Thoracic aorta (tissue), 2 donors: ENCODE measurements at regions not wholly inside any gene's neighbourhood (a gene's known extent, or its start where the extent isn't known, plus 50 kb on each side); places are given as distances from the start of the nearest gene placed in this dataset.

Experiments used
- ATAC-seq: fragments of 150-250 bp; one replicate; pipeline ENCODE4 v1.8.0; 2017; ENCODE audit warnings: low read depth; ENCODE audit not compliant: insufficient number of reproducible peaks, low FRiP score
- DNase-seq: peaks from one replicate; pipeline ENCODE4 v3.0.0-alpha.2; 2020; ENCODE audit warnings: low spot score
- H3K27ac ChIP-seq, 2 donors: fragments of 200-600 bp; sonication (generic); 1 replicate in 1 of 2; 2 replicates in 1 of 2; pipeline ENCODE4 v1.5.1; 2016; ENCODE audit warnings: mild to moderate bottlenecking in 2 of 2, moderate library complexity in 2 of 2
- H3K27me3 ChIP-seq: fragments of 200-600 bp; sonication (generic); replicated peaks from 2 replicates; pipeline ENCODE4 v1.6.0; 2016; ENCODE audit warnings: mild to moderate bottlenecking; ENCODE audit not compliant: insufficient read depth
- H3K36me3 ChIP-seq: fragments of 200-600 bp; sonication (generic); one replicate; pipeline ENCODE4 v1.5.1; 2016
- H3K4me1 ChIP-seq, 2 donors: fragments of 200-600 bp; sonication (generic); 1 replicate in 1 of 2; 2 replicates in 1 of 2; pipeline versions ENCODE4 v1.5.1 to v1.6.0; 2016; ENCODE audit warnings: low read depth in 2 of 2, mild to moderate bottlenecking in 1 of 2; ENCODE audit not compliant: control insufficient read depth in 1 of 2
- H3K4me3 ChIP-seq: fragments of 200-600 bp; sonication (generic); 2 replicates; pipeline ENCODE4 v1.5.1; 2016; ENCODE audit warnings: mild to moderate bottlenecking
- H3K9me3 ChIP-seq: fragments of 200-600 bp; sonication (generic); 2 replicates; pipeline ENCODE4 v1.5.1; 2016
- CTCF ChIP-seq: fragments of 200-600 bp; sonication (generic); IDR thresholded peaks from one replicate; pipeline ENCODE4 v1.5.1; 2019; ENCODE audit warnings: antibody characterized with exemption

- ATAC-seq (no peak), DNase-seq (no peak)
- Histone ChIP-seq H3K27ac (no peak overlapping the region), H3K4me3 (no peak overlapping the region), H3K27me3 (no peaks in the 10 kb centered on the region), H3K4me1 (peaks cover 5 to 11% of the 10 kb centered on the region in 2 donors), H3K36me3 (no peaks in the 10 kb centered on the region), H3K9me3 (no peaks in the 10 kb centered on the region)
- TF ChIP-seq CTCF: no peak
Measured at GRCh38 chr11:116472651-116473050, 300.1 kb downstream of the BUD13 start.

GRCh38 chr11:116471608-116472256 is 301.1 kb downstream of the BUD13 start:
- Histone ChIP-seq H3K4me1 (peaks cover 5 to 11% of the 10 kb centered on the region in 2 donors), H3K9me3 (no peaks in the 10 kb centered on the region), H3K27ac (no peak overlapping the region), H3K36me3 (no peaks in the 10 kb centered on the region), H3K27me3 (no peaks in the 10 kb centered on the region), H3K4me3 (no peak overlapping the region)
- TF ChIP-seq CTCF: no peak
- DNase-seq: no peak
- ATAC-seq: no peak

GRCh38 chr11:116468699-116469098 is 304.1 kb downstream of the BUD13 start:
- DNase-seq: no peak
- Histone ChIP-seq H3K9me3 (no peaks in the 10 kb centered on the region), H3K27me3 (no peaks in the 10 kb centered on the region), H3K27ac (no peak overlapping the region), H3K4me3 (no peak overlapping the region), H3K36me3 (no peaks in the 10 kb centered on the region), H3K4me1 (peaks cover 5 to 11% of the 10 kb centered on the region in 2 donors)
- ATAC-seq: no peak
- TF ChIP-seq CTCF: no peak

GRCh38 chr11:116467823-116468222 is 305.0 kb downstream of the BUD13 start:
- TF ChIP-seq CTCF: no peak
- H3K36me3 ChIP-seq: no peaks in the 10 kb centered on the region
- peaks cover 5 to 11% of the 10 kb centered on the region in 2 donors for H3K4me1 ChIP-seq
- H3K27me3 ChIP-seq: no peaks in the 10 kb centered on the region
- H3K27ac ChIP-seq: no peak overlapping the region
- DNase-seq (no peak), ATAC-seq (no peak)
- H3K4me3 ChIP-seq: no peak overlapping the region
- H3K9me3 ChIP-seq: no peaks in the 10 kb centered on the region

- Histone ChIP-seq H3K4me3 (no peak overlapping the region), H3K27me3 (no peaks in the 10 kb centered on the region), H3K4me1 (peaks cover 3 to 8% of the 10 kb centered on the region in 2 donors), H3K27ac (no peak overlapping the region), H3K9me3 (no peaks in the 10 kb centered on the region), H3K36me3 (no peaks in the 10 kb centered on the region)
- no peak for TF ChIP-seq CTCF
- DNase-seq: no peak
- no peak for ATAC-seq
Measured at GRCh38 chr11:116466801-116467200, 306.0 kb downstream of the BUD13 start.
